Epidermal melanocyte (primary cell): ENCODE measurements at regions not wholly inside any gene's neighbourhood (a gene's known extent, or its start where the extent isn't known, plus 50 kb on each side); places are given as distances from the start of the nearest gene placed in this dataset.
"Not testable (repeated sequence)": the region's sequence is repeated elsewhere in the genome, so short reads cannot be mapped to it uniquely, and the experiment has no call there.

ENCODE experiments used
- DNase-seq: peaks from one replicate; pipeline ENCODE4 v3.0.0; 2011; ENCODE audit warnings: low spot score; ENCODE audit not compliant: insufficient read length

GRCh38 chr6:155548576-155548975, 92.9 kb upstream of the NOX3 start:
- no peak for DNase-seq

DNA sequence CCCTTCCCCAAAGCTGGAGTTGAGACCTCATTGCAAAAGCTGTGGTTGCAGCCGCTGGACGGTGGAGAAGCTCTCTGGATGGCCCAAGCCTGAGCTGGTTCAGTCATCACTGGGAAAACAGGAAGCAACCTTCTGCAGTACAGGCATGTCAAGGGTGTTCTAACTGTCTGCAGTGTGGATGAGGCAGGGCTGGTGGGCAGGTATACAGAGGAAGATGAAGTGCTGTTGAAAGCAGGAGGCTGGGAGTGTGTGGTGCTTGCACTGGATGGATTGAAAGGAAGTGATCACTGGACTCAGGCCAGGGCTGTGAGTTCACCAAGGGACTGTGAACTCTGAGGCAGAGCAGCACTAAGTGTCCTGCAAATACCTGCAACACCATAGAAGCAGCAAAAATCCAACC, 89.0 kb upstream of the NOX3 start:
- DNase-seq = no peak

DNA sequence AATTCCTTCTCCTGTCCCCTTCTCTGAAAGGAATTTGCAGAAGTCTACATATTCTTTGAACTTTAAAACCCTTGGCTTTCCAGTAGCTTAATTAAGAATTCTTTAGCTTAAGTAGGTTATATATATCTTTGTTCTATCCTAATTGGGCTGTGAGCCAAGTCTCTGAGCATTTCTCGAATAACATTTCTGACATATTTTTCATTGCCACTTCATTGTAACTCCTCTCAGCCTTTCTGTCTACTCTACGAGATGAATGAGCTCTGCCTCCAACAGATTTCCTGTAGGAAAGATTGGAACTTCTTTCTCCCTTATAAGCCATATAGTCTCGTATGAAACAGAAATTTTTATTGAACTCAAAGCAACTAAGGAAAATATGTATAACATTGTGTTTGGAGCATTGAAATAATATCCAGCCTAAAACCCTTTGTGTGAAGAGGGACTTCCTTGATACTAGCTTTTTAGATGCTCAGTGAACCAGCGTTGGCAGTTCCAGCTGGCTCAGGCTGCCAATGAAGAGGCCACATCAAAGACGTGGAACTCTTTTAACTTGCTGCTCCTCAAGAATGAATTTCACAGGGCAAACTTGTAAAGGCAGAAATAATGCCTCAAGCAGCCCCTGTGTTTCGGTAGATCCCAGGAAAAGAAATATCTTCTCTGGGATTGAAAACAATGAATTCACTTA, 87.7 kb upstream of the NOX3 start:
- no peak for DNase-seq

DNA sequence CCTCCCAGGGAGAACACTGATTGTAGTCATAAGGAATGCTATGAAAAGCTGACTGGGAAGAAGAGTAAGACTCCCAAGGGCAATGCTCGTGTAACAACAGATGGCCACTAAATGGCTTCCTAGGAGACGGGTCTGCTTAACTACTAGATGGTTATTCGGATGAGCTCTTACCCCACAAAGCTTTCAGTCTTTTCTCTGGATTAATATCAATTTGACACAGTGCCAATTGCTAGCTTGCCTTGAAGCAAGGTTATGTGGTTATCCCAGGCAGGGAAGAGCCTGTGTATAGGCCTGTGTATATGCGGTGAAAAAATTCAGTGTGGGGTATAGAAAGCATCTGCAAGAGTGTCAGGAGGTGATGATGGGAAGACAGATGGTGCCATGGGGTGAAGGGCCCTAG, 86.4 kb upstream of the NOX3 start:
- DNase-seq = peak; percentile 45

DNA sequence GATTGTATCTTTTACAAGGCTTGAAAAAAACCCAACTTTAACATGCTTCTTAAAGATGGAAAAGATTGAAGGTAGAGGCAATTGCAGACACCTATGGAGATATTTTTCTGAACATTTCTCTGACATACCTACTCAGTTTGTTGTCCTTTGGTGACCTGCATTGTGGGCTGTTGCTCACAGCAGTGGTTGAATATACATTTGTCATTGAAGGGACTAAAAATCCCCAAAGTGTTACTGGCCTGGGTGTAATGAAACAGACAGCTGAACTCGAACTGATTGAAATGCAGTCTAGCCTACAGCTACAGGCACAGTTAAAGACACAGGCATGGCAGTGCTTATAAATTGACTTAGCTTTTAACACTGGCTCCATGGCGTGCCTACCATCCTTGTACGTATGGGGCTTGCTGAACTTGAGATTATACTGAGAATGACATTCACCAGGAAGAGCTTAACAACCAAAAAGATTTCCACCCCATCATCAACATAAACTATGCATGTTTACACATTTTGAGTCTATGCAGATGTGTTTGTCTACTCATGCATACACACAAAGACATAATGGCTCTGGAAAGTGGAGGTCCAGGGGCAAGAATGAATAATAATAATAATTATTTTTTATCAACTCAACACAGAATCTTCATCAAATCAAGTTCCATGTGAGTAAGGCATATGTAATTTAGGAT, 83.2 kb upstream of the NOX3 start:
- DNase-seq = no peak

DNA sequence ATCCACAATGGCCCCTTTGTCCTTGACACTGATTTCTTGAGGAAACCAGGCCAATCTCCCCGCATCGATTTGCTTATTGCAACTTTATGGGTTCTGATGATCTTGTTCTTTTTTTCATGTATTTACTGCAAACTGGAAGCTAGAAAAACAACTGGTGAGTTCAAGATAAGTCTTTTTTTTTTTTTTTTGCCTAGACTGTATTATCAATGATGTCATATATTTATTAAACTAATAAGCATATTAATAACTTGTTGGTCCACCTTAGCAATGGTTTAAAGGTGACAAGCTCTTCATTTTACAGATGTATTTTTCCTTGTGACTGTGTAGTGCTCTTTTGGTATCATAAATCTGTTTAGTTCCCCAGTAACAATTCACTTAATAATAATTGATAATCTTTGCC, 79.0 kb upstream of the NOX3 start:
- no peak for DNase-seq

DNA sequence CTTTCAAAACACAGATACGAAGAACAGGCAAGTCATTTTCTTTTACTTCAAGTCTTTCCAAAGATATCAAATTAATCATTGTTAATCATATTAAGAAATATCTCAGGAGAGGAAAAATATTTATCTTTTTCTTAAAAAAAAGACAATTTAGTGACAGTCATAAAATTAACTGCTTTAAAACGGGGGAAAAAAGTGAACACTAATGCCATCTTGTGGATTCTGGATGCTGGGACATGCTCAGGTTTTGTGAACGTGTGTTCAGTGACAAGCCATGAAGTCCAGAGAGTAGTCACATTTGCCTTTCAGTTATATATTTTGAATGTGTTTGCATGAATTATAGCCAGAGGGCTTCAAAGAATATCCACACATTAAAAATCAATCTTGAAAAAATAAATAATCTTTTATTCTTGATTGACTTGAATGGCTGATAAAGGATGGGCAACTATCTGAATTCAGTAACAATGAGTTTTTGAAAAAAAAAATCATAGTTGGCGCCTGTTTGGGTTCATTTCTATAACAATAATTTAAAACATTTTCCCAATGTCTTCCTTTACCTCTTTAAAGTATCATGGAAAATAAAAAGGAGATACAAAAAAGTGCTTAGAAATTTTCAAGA, 74.7 kb upstream of the NOX3 start:
- DNase-seq = peak; percentile 16

DNA sequence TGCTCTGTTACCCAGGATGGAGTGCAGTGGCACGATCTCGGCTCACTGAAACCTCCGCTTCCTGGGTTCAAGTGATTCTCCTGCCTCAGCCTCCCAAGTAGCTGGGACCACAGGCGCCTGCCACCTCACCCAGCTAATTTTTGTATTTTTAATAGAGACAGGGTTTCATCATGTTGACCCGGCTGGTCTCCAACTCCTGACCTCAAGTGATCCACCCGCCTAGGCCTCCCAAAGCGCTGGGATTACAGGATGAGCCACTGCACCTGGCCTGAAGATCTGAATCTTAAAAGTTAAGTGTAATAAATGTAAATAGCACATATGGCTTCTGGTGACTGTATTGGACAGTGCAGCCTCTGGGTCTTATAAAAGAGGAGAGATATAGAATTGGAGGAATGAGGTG, 74.2 kb upstream of the NOX3 start:
- not testable (repeated sequence) for DNase-seq

DNA sequence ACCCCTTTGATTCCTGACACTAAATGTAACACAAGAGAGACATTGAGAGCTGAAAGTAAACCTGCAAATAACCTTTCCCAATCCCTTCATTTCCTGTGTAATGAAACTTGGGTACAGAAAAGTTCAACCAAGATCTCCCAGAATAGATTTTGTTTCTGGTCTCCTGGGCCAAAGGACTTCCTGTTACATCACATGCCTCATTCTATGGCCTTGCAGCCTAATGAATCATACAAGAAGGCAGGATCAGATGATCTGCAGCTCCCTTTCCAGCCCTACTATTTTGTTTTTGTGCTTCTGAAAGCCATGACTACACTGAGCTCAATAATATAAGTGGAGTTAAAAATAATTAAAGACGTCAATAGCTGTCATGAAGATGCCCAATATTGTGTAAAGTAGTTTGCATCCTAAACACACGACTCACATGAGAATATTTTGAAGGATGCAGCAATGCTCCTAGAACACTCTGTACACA, 73.4 kb upstream of the NOX3 start:
- no peak for DNase-seq

DNA sequence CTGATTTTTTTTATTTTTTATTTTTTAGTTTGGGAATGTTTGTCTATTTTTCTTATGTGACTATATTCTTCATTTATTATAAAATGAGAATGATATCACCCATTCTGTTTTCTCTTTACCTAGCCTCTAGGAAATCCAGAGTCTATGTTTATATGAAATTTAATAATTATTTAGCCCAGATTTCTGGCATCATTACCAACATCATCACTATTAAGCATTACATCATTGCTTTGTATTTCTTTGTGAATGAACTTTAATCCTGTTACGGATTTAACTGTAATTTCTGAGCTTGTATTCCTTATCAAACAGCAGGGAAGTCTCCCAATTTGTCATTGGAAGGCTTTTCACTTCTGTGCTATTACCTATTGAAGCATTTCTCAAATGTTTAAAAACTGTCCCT, 72.7 kb upstream of the NOX3 start:
- no peak for DNase-seq

DNA sequence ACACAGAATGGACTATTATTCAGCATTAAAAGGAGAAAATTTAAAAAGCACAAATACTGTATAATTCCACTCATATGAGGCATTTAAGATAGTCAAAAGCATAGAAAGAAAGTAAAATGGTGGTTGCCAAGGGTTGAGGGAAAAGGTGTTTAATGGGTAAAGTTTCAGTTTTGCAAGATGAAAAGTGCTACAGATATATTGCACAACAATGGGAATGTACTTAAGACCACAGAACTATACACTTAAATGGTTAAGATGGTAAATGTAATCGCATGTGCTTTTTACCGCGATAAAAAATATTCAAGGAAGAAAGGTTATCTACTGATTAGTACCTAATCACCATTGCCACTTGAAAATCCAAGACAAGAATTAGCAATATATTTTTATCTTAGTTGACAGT, 71.8 kb upstream of the NOX3 start:
- DNase-seq = no peak

DNA sequence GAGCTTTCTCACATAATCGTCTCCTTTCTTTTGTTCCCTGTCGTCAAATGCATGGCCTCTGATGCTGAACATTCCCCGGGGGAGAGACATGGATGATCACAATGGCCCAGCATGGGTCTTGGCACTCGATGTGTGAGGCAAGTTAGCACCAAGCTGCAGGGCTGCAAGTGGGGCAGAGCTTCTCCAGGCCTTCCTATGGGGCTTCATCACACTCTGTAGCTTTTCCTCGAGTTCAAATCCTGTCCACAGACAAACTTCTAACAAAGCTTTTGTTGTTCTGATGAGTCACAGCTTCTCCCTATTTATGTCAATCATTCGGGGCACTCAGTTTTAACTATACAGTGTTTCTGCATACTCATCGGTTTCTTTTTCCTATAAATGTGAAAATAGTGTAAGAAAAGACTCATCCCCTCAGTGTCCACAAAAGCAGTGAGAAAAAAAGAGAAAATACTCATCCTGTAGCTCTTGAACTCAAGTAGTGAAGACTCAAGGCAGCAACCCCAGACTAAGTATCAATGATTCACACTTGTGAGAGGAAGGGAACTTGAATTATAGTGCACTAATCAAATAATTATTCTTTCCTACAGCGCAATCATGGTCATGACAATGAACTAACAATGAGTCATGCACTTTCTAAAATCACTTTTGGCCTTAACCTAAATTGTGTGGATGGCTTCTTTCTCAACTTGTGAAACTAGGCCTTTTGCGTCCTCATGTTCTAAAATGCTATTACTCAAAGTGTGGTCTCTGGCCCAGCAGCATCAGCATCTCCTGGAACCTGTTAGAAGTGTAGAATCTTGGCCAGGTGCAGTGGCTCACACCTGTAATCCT, 68.4 kb upstream of the NOX3 start:
- DNase-seq = no peak

DNA sequence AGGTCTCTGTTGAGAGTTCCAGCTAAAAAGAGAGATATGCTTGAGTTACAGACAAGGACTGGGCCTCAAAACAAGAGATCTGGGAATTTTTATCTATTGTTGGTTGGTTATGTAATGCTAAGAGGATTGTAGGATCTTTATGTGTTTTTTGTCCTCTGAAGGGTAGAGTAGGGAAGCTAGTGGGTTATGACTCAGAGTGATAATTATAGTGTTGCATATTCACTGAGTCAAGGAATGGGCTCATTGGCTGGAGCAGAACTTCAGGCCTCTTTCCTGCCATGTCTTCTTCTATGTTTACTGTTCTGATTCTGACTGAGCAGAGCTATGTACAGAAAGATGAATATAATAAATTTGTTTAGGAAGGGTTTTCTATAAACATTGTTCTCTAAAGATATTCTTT, 66.1 kb upstream of the NOX3 start:
- no peak for DNase-seq

DNA sequence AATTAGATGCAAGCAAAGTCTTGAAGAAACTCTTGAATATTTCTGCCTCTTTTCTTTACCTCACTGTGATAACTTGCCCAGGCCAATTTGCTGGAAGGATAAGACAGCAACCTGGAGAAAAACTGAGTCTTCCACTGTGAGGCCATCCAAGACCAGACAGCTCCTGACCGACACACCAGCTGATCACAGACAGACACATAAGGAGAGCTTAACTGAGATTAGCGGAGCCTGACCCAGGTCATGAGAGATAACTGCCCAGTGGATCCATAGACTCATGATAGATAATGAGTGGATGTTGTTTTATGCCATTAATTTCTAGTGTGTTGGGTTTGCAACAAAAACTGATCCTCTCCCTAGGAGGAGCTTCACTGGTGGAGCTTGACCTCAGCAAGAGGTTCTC, 64.4 kb upstream of the NOX3 start:
- DNase-seq = no peak

DNA sequence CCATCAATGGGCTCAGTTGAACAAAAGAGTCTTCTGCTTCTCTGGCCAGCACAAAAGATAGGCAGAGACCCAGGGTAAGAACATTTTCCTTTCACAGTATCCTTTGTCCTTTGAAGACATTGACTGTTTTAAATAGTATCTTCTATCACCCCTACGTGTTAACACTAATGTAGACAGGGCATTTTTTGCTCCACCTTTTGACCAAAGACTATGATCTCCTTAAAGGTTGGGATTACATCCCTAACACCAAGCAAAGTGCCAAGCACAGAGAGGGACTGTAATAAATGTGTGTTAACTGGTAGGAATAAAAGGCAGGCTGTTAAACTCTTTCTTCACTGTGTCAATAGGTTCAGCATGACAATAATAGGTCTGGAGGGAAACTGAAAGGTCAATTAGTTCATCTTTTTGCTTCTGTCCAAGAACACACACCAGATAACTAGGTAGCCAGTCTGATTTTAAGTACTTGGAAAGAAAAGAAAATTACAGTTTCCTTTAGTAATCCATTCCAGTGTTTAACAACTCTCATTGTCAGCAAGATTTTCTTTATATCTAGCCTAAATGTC, 63.6 kb upstream of the NOX3 start:
- no peak for DNase-seq

DNA sequence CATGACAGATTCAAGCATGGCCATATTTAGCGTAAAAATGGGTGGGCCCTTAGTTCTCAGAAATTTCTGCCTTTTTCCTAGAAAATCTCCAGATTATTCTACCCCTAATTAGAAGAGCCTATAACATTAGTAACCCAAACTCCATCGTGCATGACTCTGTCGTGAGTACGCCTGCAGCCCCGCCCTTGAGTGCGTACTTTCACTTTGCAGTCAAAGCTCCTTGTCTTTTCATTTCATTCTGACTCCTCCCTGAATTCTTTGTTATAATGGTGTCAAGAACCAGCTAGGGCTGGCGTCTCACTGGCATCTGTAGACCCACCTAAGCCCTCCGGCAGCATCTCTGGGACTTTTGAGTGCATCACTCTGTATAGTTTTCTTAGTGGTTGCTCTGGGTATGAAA, 61.7 kb upstream of the NOX3 start:
- DNase-seq = no peak

DNA sequence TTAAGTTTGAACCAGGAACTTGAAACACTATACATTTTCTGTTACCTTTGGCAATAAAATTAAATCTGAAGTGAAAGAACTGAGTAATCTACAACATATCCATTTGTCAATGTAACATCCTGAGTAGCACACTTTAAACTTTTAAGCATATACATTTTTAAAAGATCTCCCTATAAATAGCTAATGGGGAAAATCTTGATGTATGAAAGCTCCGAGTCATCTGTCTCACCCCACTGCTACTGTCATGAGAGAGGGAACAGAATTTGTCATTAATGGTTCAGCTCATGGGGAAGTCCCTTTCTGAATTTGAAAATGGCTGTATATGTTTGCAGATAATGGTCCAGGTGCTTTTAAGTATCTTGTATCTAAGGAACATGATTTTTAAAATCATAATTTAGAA, 55.2 kb upstream of the NOX3 start:
- DNase-seq = no peak

DNA sequence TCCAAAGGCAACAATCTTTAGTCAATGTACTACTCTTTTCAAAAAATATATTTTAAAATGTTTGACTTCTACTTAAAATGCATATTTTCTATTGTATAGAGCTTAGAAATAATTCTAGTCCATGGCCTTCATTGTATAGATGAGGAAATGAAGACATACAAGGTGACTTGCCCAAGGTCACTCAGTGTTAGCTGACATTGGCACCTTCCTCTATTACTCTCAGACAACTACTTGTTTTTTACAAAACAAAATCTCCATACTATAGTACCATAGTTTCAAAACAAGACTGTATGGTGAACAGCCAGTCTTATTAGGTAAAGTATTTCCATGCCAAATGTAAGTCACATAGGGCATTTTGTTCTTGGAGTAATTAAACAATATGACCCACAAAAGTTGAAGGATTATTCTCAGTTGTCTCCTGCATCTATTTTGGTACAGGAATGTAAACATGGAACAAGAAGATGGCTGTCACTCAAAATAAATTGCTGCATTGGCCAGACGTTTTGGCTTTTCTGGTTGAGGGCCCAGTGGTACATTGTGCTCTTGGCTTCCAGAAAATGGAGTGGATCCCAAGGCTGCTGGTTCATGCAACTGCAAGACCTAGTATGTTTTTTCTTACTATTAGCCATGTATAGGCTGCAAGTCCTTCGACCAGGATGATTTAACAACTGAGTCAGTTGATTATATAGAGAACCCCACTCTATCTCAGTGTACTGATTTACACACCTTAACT, 54.3 kb upstream of the NOX3 start:
- DNase-seq = no peak

DNA sequence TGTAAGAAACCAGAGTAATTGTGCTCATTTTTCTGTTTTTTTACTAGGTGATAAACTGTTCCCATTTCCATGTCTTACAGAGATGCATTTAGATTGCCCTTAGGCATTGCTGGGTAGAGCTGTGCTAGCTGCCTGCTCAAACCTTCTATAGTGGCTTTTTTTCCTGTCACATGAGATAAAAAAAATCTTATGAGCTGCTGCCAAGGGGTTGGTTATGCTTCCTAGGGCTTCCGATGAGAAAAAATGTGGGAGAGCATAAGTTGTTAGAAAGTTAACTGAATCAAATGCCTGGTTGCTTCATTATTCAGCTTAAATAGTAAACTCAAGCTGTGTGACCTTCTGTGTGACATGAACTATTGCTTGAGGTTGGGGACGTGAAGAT, 50.0 kb upstream of the NOX3 start:
- DNase-seq = no peak
